ENCODE measurements at regions not wholly inside any gene's neighbourhood (a gene's known extent, or its start where the extent isn't known, plus 50 kb on each side); places are given as distances from the start of the nearest gene placed in this dataset.
"Not testable (repeated sequence)": the region's sequence is repeated elsewhere in the genome, so short reads cannot be mapped to it uniquely, and the experiment has no call there.

DNA sequence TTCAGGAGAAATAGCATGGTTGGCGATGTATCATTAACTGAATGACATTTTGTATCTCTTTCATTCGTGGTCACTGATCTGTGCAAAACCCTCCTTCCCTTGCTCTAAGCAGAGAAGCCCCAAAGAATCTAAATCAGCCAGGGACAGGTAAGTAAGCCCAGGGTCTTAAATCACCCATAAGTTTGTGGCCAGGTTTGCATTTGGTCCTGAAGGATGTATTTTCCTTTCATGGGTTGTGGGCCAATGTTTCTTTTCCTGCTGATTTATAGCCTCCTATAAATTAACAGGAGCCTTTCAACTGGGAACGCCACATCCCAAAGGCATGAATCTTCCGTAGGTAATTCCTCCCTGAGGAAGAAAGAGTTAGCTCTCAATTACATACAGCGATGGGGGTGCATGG is 217.5 kb upstream of the TNC start:
- no peaks in the 10 kb centered on the region for H3K27me3 Mint-ChIP-seq (ENCODE audit: low read depth)
- H3K27ac Mint-ChIP-seq = no peak overlapping the region
- no peaks in the 10 kb centered on the region for H3K9me3 Mint-ChIP-seq
- H3K4me1 Mint-ChIP-seq (ENCODE audit: low read depth) = no peaks in the 10 kb centered on the region
- no peak overlapping the region for H3K4me3 Mint-ChIP-seq
- H3K36me3 Mint-ChIP-seq (ENCODE audit: low read depth) = no peaks in the 10 kb centered on the region

- Mint-ChIP-seq H3K4me3 (no peak overlapping the region), H3K36me3 (ENCODE audit: low read depth) (no peaks in the 10 kb centered on the region), H3K27me3 (ENCODE audit: low read depth) (no peaks in the 10 kb centered on the region), H3K27ac (no peak overlapping the region), H3K9me3 (no peaks in the 10 kb centered on the region), H3K4me1 (ENCODE audit: low read depth) (no peaks in the 10 kb centered on the region)
These were observed 222.4 kb upstream of the TNC start for GRCh38 chr9:115340314-115340713.

- Mint-ChIP-seq H3K27ac (no peak overlapping the region), H3K4me3 (no peak overlapping the region), H3K4me1 (ENCODE audit: low read depth) (no peaks in the 10 kb centered on the region), H3K9me3 (no peaks in the 10 kb centered on the region), H3K27me3 (ENCODE audit: low read depth) (no peaks in the 10 kb centered on the region), H3K36me3 (ENCODE audit: low read depth) (no peaks in the 10 kb centered on the region)
These were observed 223.5 kb upstream of the TNC start for GRCh38 chr9:115341426-115341825.

- H3K4me1 Mint-ChIP-seq (ENCODE audit: low read depth); H3K9me3 Mint-ChIP-seq; H3K36me3 Mint-ChIP-seq (ENCODE audit: low read depth); H3K4me3 Mint-ChIP-seq; H3K27me3 Mint-ChIP-seq (ENCODE audit: low read depth); H3K27ac Mint-ChIP-seq: not testable (repeated sequence)
These were observed 229.8 kb upstream of the TNC start for GRCh38 chr9:115347776-115348175.

GRCh38 chr9:115348936-115349335 is 231.0 kb upstream of the TNC start:
- H3K9me3 Mint-ChIP-seq; H3K27me3 Mint-ChIP-seq (ENCODE audit: low read depth); H3K36me3 Mint-ChIP-seq (ENCODE audit: low read depth); H3K4me1 Mint-ChIP-seq (ENCODE audit: low read depth); H3K27ac Mint-ChIP-seq; H3K4me3 Mint-ChIP-seq: not testable (repeated sequence)

DNA sequence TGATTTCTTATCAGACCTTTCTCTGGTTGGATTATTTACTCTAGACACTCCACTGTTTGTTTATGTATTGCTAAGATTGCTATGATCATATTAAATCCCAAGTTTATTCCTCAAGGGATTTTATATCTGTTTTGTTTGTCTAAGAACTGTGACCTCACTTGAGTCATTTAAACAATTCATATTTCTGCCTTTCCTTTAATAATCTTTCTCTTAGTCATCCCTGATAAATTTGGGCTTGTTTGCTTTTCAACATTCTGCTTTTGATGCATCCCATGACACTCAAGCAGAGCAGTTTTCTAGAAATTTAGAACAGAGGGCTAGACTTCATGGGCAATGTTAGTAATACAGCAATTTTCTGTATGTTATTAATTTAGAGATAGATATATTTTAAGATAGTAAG is 231.6 kb upstream of the TNC start:
- Mint-ChIP-seq H3K4me1 (ENCODE audit: low read depth) (no peaks in the 10 kb centered on the region), H3K36me3 (ENCODE audit: low read depth) (no peaks in the 10 kb centered on the region), H3K27ac (no peak overlapping the region), H3K27me3 (ENCODE audit: low read depth) (no peaks in the 10 kb centered on the region), H3K4me3 (no peak overlapping the region), H3K9me3 (no peaks in the 10 kb centered on the region)

DNA sequence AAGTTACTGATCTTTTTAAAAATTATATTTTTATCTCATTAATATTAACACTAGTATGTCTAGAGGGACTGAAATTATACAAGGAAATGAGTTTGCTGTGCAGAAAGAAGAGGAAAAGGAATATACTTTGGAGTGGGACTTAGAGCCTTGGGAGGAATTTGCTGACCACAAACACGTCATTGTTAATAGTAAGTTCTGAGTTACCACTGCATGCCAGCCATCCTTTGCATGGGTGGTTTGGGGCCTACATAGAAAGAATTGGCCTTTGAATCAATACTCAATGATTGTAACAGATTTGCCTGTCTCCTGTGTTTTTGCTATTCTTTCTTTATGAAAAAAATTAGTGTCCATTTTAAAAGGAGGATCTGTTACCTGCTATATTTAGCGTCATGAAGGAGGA is 232.6 kb upstream of the TNC start:
- Mint-ChIP-seq H3K27me3 (ENCODE audit: low read depth) (no peaks in the 10 kb centered on the region), H3K4me3 (no peak overlapping the region), H3K9me3 (no peaks in the 10 kb centered on the region), H3K36me3 (ENCODE audit: low read depth) (no peaks in the 10 kb centered on the region), H3K27ac (no peak overlapping the region), H3K4me1 (ENCODE audit: low read depth) (no peaks in the 10 kb centered on the region)

GRCh38 chr9:115353681-115354080 is 235.7 kb upstream of the TNC start:
- Mint-ChIP-seq H3K27me3 (ENCODE audit: low read depth) (peaks cover 4% of the 10 kb centered on the region), H3K4me1 (ENCODE audit: low read depth) (no peaks in the 10 kb centered on the region), H3K27ac (no peak overlapping the region), H3K4me3 (no peak overlapping the region), H3K9me3 (no peaks in the 10 kb centered on the region), H3K36me3 (ENCODE audit: low read depth) (no peaks in the 10 kb centered on the region)

DNA sequence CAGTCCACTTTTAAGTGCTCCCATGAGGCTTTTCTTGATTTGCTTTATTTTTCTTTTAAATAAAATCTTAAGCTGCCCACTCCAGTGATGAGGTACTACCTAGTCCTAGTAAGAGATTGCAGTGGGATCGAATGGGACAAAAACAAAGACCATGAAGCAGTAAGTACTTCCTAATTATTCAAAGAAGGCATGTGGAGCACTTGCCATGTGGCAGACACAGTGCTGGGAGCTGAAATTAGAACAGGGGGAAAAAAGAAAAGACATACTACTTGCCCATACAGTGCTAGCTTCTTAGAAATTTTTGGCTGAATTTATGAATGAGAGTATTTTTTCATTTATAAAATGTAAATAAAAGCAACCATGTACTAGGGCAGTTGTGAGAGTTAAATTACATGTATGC is 239.9 kb upstream of the TNC start:
- no peaks in the 10 kb centered on the region for H3K9me3 Mint-ChIP-seq
- H3K4me1 Mint-ChIP-seq (ENCODE audit: low read depth) = no peaks in the 10 kb centered on the region
- no peak overlapping the region for H3K4me3 Mint-ChIP-seq
- no peak overlapping the region for H3K27ac Mint-ChIP-seq
- no peaks in the 10 kb centered on the region for H3K36me3 Mint-ChIP-seq (ENCODE audit: low read depth)
- peaks cover 13% of the 10 kb centered on the region for H3K27me3 Mint-ChIP-seq (ENCODE audit: low read depth)

- peaks cover 13% of the 10 kb centered on the region for H3K27me3 Mint-ChIP-seq (ENCODE audit: low read depth)
- no peaks in the 10 kb centered on the region for H3K9me3 Mint-ChIP-seq
- H3K36me3 Mint-ChIP-seq (ENCODE audit: low read depth) = no peaks in the 10 kb centered on the region
- H3K27ac Mint-ChIP-seq = no peak overlapping the region
- no peak overlapping the region for H3K4me3 Mint-ChIP-seq
- no peaks in the 10 kb centered on the region for H3K4me1 Mint-ChIP-seq (ENCODE audit: low read depth)
These were observed 241.2 kb upstream of the TNC start for GRCh38 chr9:115359017-115359780.

GRCh38 chr9:115360122-115360521 is 242.2 kb upstream of the TNC start:
- H3K4me1 Mint-ChIP-seq (ENCODE audit: low read depth) = no peaks in the 10 kb centered on the region
- H3K9me3 Mint-ChIP-seq = no peaks in the 10 kb centered on the region
- H3K27ac Mint-ChIP-seq = no peak overlapping the region
- peaks cover 13% of the 10 kb centered on the region for H3K27me3 Mint-ChIP-seq (ENCODE audit: low read depth)
- no peaks in the 10 kb centered on the region for H3K36me3 Mint-ChIP-seq (ENCODE audit: low read depth)
- H3K4me3 Mint-ChIP-seq = no peak overlapping the region

- Mint-ChIP-seq H3K4me1 (ENCODE audit: low read depth) (no peaks in the 10 kb centered on the region), H3K36me3 (ENCODE audit: low read depth) (no peaks in the 10 kb centered on the region), H3K4me3 (no peak overlapping the region), H3K9me3 (no peaks in the 10 kb centered on the region), H3K27me3 (ENCODE audit: low read depth) (peaks cover 10% of the 10 kb centered on the region), H3K27ac (no peak overlapping the region)
These were observed 244.1 kb upstream of the TNC start for GRCh38 chr9:115362101-115362500.

DNA sequence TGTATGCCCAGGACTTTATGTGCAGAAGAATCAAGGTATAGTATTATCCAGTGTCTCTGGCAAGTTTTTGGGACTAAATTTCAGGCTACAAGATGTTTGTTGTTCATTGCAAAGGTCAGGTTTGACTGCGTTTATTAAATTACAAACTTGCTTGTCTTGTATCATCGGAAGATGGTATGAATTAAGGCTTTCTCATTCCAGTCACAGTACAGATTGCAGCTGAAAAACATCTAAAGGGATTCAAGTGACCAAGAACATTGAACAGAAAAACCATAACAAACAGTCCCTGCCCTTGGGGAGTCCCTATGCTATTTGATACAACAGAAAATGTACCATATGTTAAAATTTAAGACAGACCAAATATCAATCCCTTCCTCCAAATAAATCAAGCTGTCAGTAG is 244.7 kb upstream of the TNC start:
- Mint-ChIP-seq H3K4me1 (ENCODE audit: low read depth) (no peaks in the 10 kb centered on the region), H3K27ac (no peak overlapping the region), H3K9me3 (no peaks in the 10 kb centered on the region), H3K27me3 (ENCODE audit: low read depth) (peaks cover 10% of the 10 kb centered on the region), H3K36me3 (ENCODE audit: low read depth) (no peaks in the 10 kb centered on the region), H3K4me3 (no peak overlapping the region)

DNA sequence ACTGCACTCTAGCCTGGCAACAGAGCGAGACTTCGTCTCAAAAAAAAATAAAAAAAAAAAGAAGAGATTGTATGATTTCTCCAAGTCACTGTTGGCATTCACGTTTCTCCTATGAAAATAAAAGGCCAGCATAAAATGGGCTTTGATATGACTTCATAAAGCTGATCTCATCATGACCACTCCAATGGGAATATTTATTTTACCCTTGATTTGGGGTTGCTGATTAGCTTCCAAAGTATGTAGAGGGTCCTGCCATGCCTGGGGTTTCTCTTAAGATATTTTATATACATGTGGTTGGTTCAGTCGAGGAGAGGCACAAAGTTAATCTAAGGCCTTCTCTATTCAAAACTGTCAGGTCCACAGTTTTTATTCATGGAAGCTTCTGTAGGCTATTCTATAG is 247.0 kb upstream of the TNC start:
- Mint-ChIP-seq H3K9me3 (no peaks in the 10 kb centered on the region), H3K27ac (no peak overlapping the region), H3K4me1 (ENCODE audit: low read depth) (no peaks in the 10 kb centered on the region), H3K4me3 (no peak overlapping the region), H3K36me3 (ENCODE audit: low read depth) (no peaks in the 10 kb centered on the region), H3K27me3 (ENCODE audit: low read depth) (peaks cover 5% of the 10 kb centered on the region)

DNA sequence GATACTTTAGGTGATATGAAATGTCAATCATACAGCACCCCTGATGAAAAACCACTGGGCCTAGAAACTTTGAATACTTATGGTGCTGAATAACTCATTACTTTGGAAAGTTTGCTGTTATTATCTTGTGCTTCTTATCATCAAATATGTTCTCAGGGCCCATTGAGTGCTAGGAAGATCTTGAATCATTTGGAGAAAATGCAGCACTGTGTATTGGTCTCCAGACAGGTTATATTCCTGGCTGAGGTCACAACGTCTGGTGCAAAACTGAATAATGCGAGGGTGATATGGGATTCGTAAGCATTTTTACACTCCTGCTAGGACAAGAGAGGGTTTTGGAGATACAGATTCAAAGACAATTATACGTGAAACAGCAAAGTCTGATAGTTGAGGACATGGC is 249.4 kb upstream of the TNC start:
- peaks cover 2% of the 10 kb centered on the region for H3K27me3 Mint-ChIP-seq (ENCODE audit: low read depth)
- H3K27ac Mint-ChIP-seq = no peak overlapping the region
- H3K4me1 Mint-ChIP-seq (ENCODE audit: low read depth) = no peaks in the 10 kb centered on the region
- H3K4me3 Mint-ChIP-seq = no peak overlapping the region
- H3K36me3 Mint-ChIP-seq (ENCODE audit: low read depth) = no peaks in the 10 kb centered on the region
- no peaks in the 10 kb centered on the region for H3K9me3 Mint-ChIP-seq
